ENCODE measurements at regions not wholly inside any gene's neighbourhood (a gene's known extent, or its start where the extent isn't known, plus 50 kb on each side); places are given as distances from the start of the nearest gene placed in this dataset.

GRCh38 chr2:133680343-133681049, 112.2 kb upstream of the NCKAP5 start:
- intact Hi-C loops (cut with DNase I) = no loop called here
- H3K36me3 ChIP-seq = no peaks in the 10 kb centered on the region
- 87 to 92% methylated on average over 2 of the region's 2 CpGs for WGBS, 2 donors
- peaks cover 8% of the 10 kb centered on the region in 2 donors for H3K4me1 ChIP-seq
- no peaks in the 10 kb centered on the region for H3K9me3 ChIP-seq
- no peak overlapping the region for H3K27ac ChIP-seq
- no peaks in the 10 kb centered on the region for H3K27me3 ChIP-seq
- no peak for DNase-seq
- TF ChIP-seq POLR2A (IDR thresholded peaks at IDR 0.05) (no peak), CTCF (IDR thresholded peaks at IDR 0.05) (no peak)
- H3K4me3 ChIP-seq (replicated peaks in 1 of 3) = no peak overlapping the region

GRCh38 chr2:133682347-133682746, 114.1 kb upstream of the NCKAP5 start:
- Histone ChIP-seq H3K9me3 (no peaks in the 10 kb centered on the region), H3K27ac (no peak overlapping the region), H3K36me3 (no peaks in the 10 kb centered on the region), H3K4me3 (replicated peaks in 1 of 3) (no peak overlapping the region), H3K4me1 (peaks cover 3% of the 10 kb centered on the region in 2 donors), H3K27me3 (no peaks in the 10 kb centered on the region)
- 85 to 87% methylated on average over 1 of the region's 1 CpG for WGBS, 2 donors
- TF ChIP-seq CTCF (IDR thresholded peaks at IDR 0.05) (no peak), POLR2A (IDR thresholded peaks at IDR 0.05) (no peak)
- intact Hi-C loops (cut with DNase I) = no loop called here
- no peak for DNase-seq

DNA sequence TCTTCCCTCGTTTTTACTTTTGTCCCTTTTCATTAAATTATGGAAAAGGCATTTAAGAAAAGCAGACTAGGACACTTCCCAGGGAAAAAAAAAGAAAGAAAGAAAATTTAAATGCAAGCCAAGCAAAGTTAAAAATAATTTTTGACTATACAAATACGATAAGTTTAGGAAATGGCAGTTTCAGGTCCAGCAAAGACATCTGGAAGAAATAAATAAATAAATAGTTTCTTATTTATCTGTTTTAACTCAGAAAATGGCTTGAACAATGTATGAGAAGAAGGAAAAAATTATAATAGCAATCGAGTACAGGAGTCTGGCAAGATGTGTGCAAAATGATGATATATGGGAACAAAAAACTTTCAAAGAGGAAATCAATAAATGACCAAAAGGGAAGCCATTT, 114.6 kb upstream of the NCKAP5 start:
- H3K27ac ChIP-seq = no peak overlapping the region
- TF ChIP-seq CTCF (IDR thresholded peaks at IDR 0.05) (no peak), POLR2A (IDR thresholded peaks at IDR 0.05) (no peak)
- no peaks in the 10 kb centered on the region for H3K36me3 ChIP-seq
- H3K27me3 ChIP-seq = no peaks in the 10 kb centered on the region
- 61 to 62% methylated on average over 3 of the region's 3 CpGs for WGBS, 2 donors
- H3K4me3 ChIP-seq (replicated peaks in 1 of 3) = no peak overlapping the region
- intact Hi-C loops (cut with DNase I) = no loop called here
- no peak for DNase-seq
- H3K9me3 ChIP-seq = no peaks in the 10 kb centered on the region
- no peaks in the 10 kb centered on the region for H3K4me1 ChIP-seq

GRCh38 chr2:133685636-133686215, 117.5 kb upstream of the NCKAP5 start:
- TF ChIP-seq POLR2A (IDR thresholded peaks at IDR 0.05) = no peak
- no peak for TF ChIP-seq CTCF (IDR thresholded peaks at IDR 0.05)
- intact Hi-C loops (cut with DNase I) = no loop called here
- Histone ChIP-seq H3K27me3 (no peaks in the 10 kb centered on the region), H3K36me3 (no peaks in the 10 kb centered on the region), H3K9me3 (no peaks in the 10 kb centered on the region), H3K27ac (no peak overlapping the region), H3K4me1 (no peaks in the 10 kb centered on the region), H3K4me3 (replicated peaks in 1 of 3) (no peak overlapping the region)
- WGBS, 2 donors = 83% methylated on average over 2 of the region's 2 CpGs
- DNase-seq = no peak

DNA sequence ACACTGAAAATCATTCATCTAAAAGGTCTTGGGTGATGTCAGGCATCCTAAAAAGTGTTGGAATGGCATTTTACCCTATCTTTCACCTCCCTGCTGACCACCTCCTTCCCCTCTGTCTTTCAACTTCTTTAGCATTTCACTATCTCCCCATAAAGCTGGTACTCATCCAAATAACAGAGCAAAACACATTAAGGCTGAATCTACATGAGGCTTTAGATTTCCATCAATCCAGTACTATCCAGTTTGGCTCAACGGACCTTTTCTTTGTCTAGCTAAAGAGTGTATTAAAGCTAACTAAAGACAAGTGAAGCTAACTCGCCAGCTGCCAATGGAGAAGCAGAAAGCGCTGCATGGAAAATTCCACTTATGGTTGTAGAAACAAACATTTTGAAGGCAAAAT, 122.5 kb upstream of the NCKAP5 start:
- no peaks in the 10 kb centered on the region for H3K4me1 ChIP-seq
- TF ChIP-seq CTCF (IDR thresholded peaks at IDR 0.05) (no peak), POLR2A (IDR thresholded peaks at IDR 0.05) (no peak)
- no peak overlapping the region for H3K27ac ChIP-seq
- DNase-seq = no peak
- H3K36me3 ChIP-seq = no peaks in the 10 kb centered on the region
- no peaks in the 10 kb centered on the region for H3K27me3 ChIP-seq
- WGBS, 2 donors = 63 to 65% methylated on average over 3 of the region's 3 CpGs
- H3K4me3 ChIP-seq (replicated peaks in 1 of 3) = no peak overlapping the region
- intact Hi-C loops (cut with DNase I) = no loop called here
- no peaks in the 10 kb centered on the region for H3K9me3 ChIP-seq
